Neural progenitor cell (in vitro differentiated cells): ENCODE measurements at regions not wholly inside any gene's neighbourhood (a gene's known extent, or its start where the extent isn't known, plus 50 kb on each side); places are given as distances from the start of the nearest gene placed in this dataset.

Source experiments
- CTCF ChIP-seq: fragments of 200-600 bp; sonication (generic); IDR thresholded peaks from 2 replicates; pipeline ENCODE4 v1.5.1; 2017; ENCODE audit warnings: antibody characterized with exemption, mild to moderate bottlenecking
- EZH2 ChIP-seq: fragments of 200-600 bp; sonication (generic); IDR thresholded peaks from 2 replicates; pipeline ENCODE4 v1.6.1; 2017; ENCODE audit warnings: antibody characterized with exemption, mild to moderate bottlenecking, moderate library complexity
- EZH2phosphoT487 ChIP-seq: fragments of 200-600 bp; sonication (generic); IDR thresholded peaks from 2 replicates; pipeline ENCODE4 v1.6.1; 2017; ENCODE audit warnings: antibody characterized with exemption

DNA sequence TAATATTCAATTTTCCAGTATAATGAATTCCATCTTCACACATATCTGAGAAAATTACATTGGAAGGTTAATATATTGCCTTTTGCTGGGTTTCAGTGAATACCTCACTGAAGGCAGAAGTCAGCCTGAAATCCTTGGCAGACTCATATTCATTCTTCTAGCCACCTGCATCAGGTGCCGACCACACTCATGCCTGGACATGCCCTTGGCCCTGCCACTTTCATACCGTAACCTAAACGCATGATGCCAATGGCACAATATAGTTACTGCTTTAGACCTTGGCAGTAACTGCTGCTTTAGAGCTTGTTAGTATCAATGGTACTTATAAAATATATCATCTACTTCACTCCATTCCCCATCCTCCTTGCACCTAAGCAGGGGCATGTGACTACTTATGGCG is 817.6 kb upstream of the CDH8 start:
- no peak for TF ChIP-seq CTCF
- TF ChIP-seq EZH2phosphoT487: no peak
- TF ChIP-seq EZH2: no peak
